GM23248 (cell line): ENCODE measurements at regions not wholly inside any gene's neighbourhood (a gene's known extent, or its start where the extent isn't known, plus 50 kb on each side); places are given as distances from the start of the nearest gene placed in this dataset.
A peak's percentile ranks its signal among the peaks of the same experiment; 100 is the strongest.

Source experiments
- DNase-seq: peaks from one replicate; pipeline ENCODE4 v3.0.0-alpha.2; 2015
- H2AFZ ChIP-seq: fragments of 200-600 bp; sonication (generic); 2 replicates; pipeline ENCODE4 v1.6.1; 2016; ENCODE audit warnings: antibody characterized with exemption
- H3F3A ChIP-seq: fragments of 200-600 bp; sonication (generic); 2 replicates; pipeline ENCODE4 v1.6.1; 2016; ENCODE audit warnings: mild to moderate bottlenecking, antibody characterized with exemption, mixed run types; ENCODE audit not compliant: insufficient read depth
- H3K27ac ChIP-seq: fragments of 200-600 bp; sonication (generic); 2 replicates; pipeline ENCODE4 v1.5.1; 2016; ENCODE audit warnings: mild to moderate bottlenecking
- H3K27me3 ChIP-seq: fragments of 200-600 bp; sonication (generic); replicated peaks from 2 replicates; pipeline ENCODE4 v1.6.1; 2016; ENCODE audit warnings: mild to moderate bottlenecking; ENCODE audit not compliant: insufficient read depth
- H3K36me3 ChIP-seq: fragments of 200-600 bp; sonication (generic); 2 replicates; pipeline ENCODE4 v1.6.1; 2016; ENCODE audit warnings: low read depth, mild to moderate bottlenecking
- H3K4me1 ChIP-seq: fragments of 200-600 bp; sonication (generic); 2 replicates; pipeline ENCODE4 v1.6.1; 2016; ENCODE audit warnings: mild to moderate bottlenecking; ENCODE audit not compliant: insufficient read depth
- H3K4me2 ChIP-seq: fragments of 200-600 bp; sonication (generic); one replicate; pipeline ENCODE4 v1.6.1; 2016; ENCODE audit warnings: mild to moderate bottlenecking; ENCODE audit not compliant: unreplicated experiment
- H3K4me3 ChIP-seq: fragments of 200-600 bp; sonication (generic); 2 replicates; pipeline ENCODE4 v1.5.1; 2016; ENCODE audit warnings: mild to moderate bottlenecking
- H3K79me2 ChIP-seq: fragments of 200-600 bp; sonication (generic); 2 replicates; pipeline ENCODE4 v1.6.1; 2016; ENCODE audit warnings: mild to moderate bottlenecking; ENCODE audit not compliant: insufficient read depth
- H3K9ac ChIP-seq: fragments of 200-600 bp; sonication (generic); 2 replicates; pipeline ENCODE4 v1.6.1; 2016; ENCODE audit warnings: mild to moderate bottlenecking
- H3K9me2 ChIP-seq: fragments of 200-600 bp; sonication (generic); 2 replicates; pipeline ENCODE4 v1.6.1; 2016; ENCODE audit warnings: mixed run types, mild to moderate bottlenecking, moderate library complexity; ENCODE audit not compliant: insufficient read depth
- H3K9me3 ChIP-seq: fragments of 200-600 bp; sonication (generic); one replicate; pipeline ENCODE4 v1.6.1; 2017; ENCODE audit warnings: low read depth
- H4K20me1 ChIP-seq: fragments of 200-600 bp; sonication (generic); 2 replicates; pipeline ENCODE4 v1.6.0; 2016; ENCODE audit not compliant: insufficient read depth
- EZH2 ChIP-seq: fragments of 200-600 bp; sonication (generic); IDR thresholded peaks from 2 replicates; pipeline ENCODE4 v1.6.1; 2018; ENCODE audit warnings: antibody characterized with exemption, mild to moderate bottlenecking; ENCODE audit not compliant: insufficient read depth, poor library complexity, severe bottlenecking
- EZH2phosphoT487 ChIP-seq: fragments of 200-600 bp; sonication (generic); IDR thresholded peaks from 2 replicates; pipeline ENCODE4 v1.6.1; 2018; ENCODE audit warnings: antibody characterized with exemption, moderate library complexity, mild to moderate bottlenecking, low read depth; ENCODE audit not compliant: insufficient read depth
- WGBS, 2 experiments: methylation state at CpG; one replicate each; pipeline ENCODE4 v1.1.6; 2015 to 2017; ENCODE audit warnings: low lambda C conversion rate in 2 of 2, low coverage in 1 of 2; ENCODE audit errors: missing lambda C conversion rate in 2 of 2; 5-methylcytosine and 5-hydroxymethylcytosine counted together
- in situ Hi-C: fragments of 300-500 bp; cut with MboI; formaldehyde crosslinking; loops from 2 replicates; pipeline ENCODE4 v1.15.0; 2020

GRCh38 chr12:84793558-84794367, 118.8 kb downstream of the SLC6A15 start:
- TF ChIP-seq EZH2 (no peak), EZH2phosphoT487 (no peak)
- peaks cover 28% of the 10 kb centered on the region for H3K4me1 ChIP-seq
- H3K9ac ChIP-seq, result no peak overlapping the region
- H3K36me3 ChIP-seq, result no peaks in the 10 kb centered on the region
- H3K4me3 ChIP-seq, result no peak overlapping the region
- DNase-seq, result peak; percentile 74
- peaks cover 12% of the 10 kb centered on the region; the same call in 1 of the 2 replicates for H3F3A ChIP-seq
- no peaks in the 10 kb centered on the region for H3K79me2 ChIP-seq
- no peaks in the 10 kb centered on the region for H4K20me1 ChIP-seq
- WGBS, 2 experiments, result 80 to 83% methylated on average over 16 of the region's 16 CpGs
- no peaks in the 10 kb centered on the region for H3K9me3 ChIP-seq
- no peaks in the 10 kb centered on the region for H3K27me3 ChIP-seq
- H3K9me2 ChIP-seq, result no peaks in the 10 kb centered on the region
- in situ Hi-C loops, result no loop called here
- H3K27ac ChIP-seq, result no peak overlapping the region
- H2AFZ ChIP-seq, result no peak overlapping the region
- peak overlapping the region; percentile 36 for H3K4me2 ChIP-seq

- no peaks in the 10 kb centered on the region for H3K9me2 ChIP-seq
- no peak overlapping the region for H3K27ac ChIP-seq
- in situ Hi-C loops, result no loop called here
- H3K36me3 ChIP-seq, result no peaks in the 10 kb centered on the region
- no peak overlapping the region for H3K9ac ChIP-seq
- peak; percentile 38 for DNase-seq
- no peaks in the 10 kb centered on the region for H4K20me1 ChIP-seq
- no peak overlapping the region for H2AFZ ChIP-seq
- no peaks in the 10 kb centered on the region for H3K27me3 ChIP-seq
- TF ChIP-seq EZH2phosphoT487, result no peak
- no peak for TF ChIP-seq EZH2
- no peaks in the 10 kb centered on the region for H3K9me3 ChIP-seq
- peaks cover 12% of the 10 kb centered on the region; the same call in 1 of the 2 replicates for H3F3A ChIP-seq
- H3K4me2 ChIP-seq, result peak overlapping the region; percentile 35
- H3K4me3 ChIP-seq, result no peak overlapping the region
- H3K79me2 ChIP-seq, result no peaks in the 10 kb centered on the region
- peaks cover 46% of the 10 kb centered on the region for H3K4me1 ChIP-seq
These were observed 121.2 kb downstream of the SLC6A15 start for GRCh38 chr12:84791444-84791843.

GRCh38 chr12:84789184-84789583, 123.4 kb downstream of the SLC6A15 start:
- in situ Hi-C loops, result no loop called here
- TF ChIP-seq EZH2, result no peak
- no peak for TF ChIP-seq EZH2phosphoT487
- no peaks in the 10 kb centered on the region for H3K36me3 ChIP-seq
- DNase-seq, result peak; percentile 10
- peaks cover 12% of the 10 kb centered on the region; the same call in 1 of the 2 replicates for H3F3A ChIP-seq
- no peaks in the 10 kb centered on the region for H3K27me3 ChIP-seq
- H3K27ac ChIP-seq, result no peak overlapping the region
- H3K4me3 ChIP-seq, result no peak overlapping the region
- H3K9ac ChIP-seq, result no peak overlapping the region
- no peaks in the 10 kb centered on the region for H3K9me2 ChIP-seq
- peaks cover 53% of the 10 kb centered on the region for H3K4me1 ChIP-seq
- H3K79me2 ChIP-seq, result no peaks in the 10 kb centered on the region
- no peaks in the 10 kb centered on the region for H3K9me3 ChIP-seq
- no peaks in the 10 kb centered on the region for H4K20me1 ChIP-seq
- H3K4me2 ChIP-seq, result no peak overlapping the region
- H2AFZ ChIP-seq, result no peak overlapping the region

- in situ Hi-C loops, result no loop called here
These were observed 125.3 kb downstream of the SLC6A15 start for GRCh38 chr12:84787253-84787652.

More at GRCh38 chr12:84787253-84787652, 125.3 kb downstream of the SLC6A15 start:
- no peaks in the 10 kb centered on the region for H3K9me3 ChIP-seq
- 85 to 90% methylated on average over 2 of the region's 2 CpGs for WGBS, 2 experiments
- H3K79me2 ChIP-seq, result no peaks in the 10 kb centered on the region
- no peaks in the 10 kb centered on the region for H3K36me3 ChIP-seq
- no peak overlapping the region for H2AFZ ChIP-seq
- no peak overlapping the region for H3K9ac ChIP-seq
- H3K4me2 ChIP-seq, result no peak overlapping the region
- no peak overlapping the region for H3K27ac ChIP-seq
- H3F3A ChIP-seq, result peaks cover 6% of the 10 kb centered on the region; the same call in 1 of the 2 replicates
- no peak for DNase-seq
- TF ChIP-seq EZH2phosphoT487 (no peak), EZH2 (no peak)
- no peaks in the 10 kb centered on the region for H3K9me2 ChIP-seq
- H4K20me1 ChIP-seq, result no peaks in the 10 kb centered on the region
- no peaks in the 10 kb centered on the region for H3K27me3 ChIP-seq
- peaks cover 41% of the 10 kb centered on the region for H3K4me1 ChIP-seq
- no peak overlapping the region for H3K4me3 ChIP-seq
